ENCODE measurements at regions not wholly inside any gene's neighbourhood (a gene's known extent, or its start where the extent isn't known, plus 50 kb on each side); places are given as distances from the start of the nearest gene placed in this dataset.
"Not testable (repeated sequence)": the region's sequence is repeated elsewhere in the genome, so short reads cannot be mapped to it uniquely, and the experiment has no call there.

DNA sequence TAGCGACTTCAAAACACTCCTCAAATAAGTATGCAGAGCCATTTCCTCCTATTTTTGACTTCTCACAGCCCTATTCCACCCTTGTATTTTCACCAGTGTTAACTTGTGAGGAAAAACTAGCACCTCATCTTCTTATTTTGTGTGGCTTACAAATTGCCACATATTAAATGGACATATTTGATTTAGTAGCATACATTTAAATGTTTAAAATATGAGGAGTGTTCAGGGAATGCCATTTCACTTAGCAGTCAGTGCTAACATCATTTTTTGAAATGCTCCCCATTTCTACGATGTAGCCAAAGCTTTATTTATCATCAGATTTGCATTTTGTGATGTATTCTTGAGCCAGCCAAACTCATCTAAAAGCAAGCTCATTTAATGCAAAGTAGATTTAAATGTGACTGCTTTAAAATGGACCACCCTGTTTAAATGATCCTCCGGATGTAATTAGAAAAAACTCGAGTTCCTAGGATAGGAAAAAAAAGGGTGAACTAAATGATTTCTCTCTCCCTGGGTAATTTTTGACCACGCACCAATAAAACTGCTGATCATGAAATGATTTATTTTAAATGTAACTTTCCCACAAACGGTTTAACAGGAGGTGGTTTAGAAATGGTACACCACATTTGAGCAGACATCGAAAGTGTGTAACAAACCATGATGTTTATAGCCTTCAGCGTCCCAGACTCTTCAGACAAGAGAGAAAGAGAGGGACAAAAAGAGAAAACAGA, 172.6 kb downstream of the CD83 start:
- DNase-seq = no peak

DNA sequence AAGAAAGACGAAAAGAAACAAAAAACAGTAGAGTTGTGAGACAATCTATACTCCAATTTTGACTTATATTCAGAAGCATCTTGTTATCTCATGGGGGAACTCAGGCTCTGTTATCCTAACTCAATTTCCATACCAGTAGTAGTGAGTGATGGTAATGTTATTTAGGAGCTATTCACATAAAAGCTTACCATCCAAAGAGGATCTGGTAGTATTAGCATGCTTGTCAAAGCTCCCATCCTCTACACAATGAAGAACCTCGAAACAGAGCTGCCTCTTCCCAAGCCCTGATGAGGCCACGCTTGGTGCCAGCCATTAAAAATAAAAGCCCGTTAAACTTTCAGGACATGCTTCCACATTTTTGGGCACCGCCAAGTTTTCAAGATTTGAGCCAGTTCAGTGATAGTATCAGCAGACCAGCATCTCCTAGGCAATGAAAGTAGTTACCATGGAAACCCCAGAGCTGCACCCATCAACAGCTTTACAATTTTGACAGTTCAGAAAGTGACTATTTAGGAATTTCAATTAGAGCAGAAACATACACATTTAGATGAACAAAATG, 173.3 kb downstream of the CD83 start:
- peak in 8 of 58 donors; percentile 2 to 34 (median 12) for DNase-seq

DNA sequence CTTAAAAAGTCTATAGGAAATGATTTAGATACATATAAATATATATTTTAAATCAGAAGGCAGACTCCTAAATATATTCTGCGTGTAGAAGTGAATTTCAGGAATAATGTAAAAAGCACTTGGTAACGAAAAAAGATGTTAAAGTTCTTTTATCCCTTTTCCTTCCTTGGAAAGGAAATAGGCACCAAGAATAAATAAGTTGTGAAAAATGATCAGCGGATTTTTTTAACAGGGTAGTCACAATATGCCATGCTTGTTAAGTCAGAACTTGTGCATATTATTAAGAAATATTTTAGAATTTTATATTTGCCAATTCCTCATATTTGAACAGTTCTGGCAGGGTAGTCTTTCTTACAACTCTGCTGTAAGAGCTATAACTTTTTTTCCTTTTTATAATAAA, 173.8 kb downstream of the CD83 start:
- DNase-seq = no peak

DNA sequence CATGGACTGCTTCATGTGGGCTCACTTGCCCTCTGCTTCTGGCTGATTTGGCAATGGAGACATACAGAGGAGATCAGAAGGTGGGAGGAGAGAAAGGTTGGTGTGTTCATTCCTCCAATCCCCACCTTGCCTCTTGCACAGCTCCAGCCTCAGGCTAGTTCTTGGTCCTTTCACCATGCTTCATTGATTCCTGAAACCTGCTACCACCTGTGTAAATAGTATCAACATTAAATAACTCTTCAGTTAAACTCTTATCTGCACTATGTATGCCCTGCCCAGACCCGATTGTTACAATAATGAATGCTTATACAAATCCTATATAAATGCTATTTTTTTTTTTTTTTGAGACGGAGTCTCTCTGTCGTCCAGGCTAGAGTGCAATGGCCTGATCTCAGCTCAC, 174.5 kb downstream of the CD83 start:
- DNase-seq = no peak

DNA sequence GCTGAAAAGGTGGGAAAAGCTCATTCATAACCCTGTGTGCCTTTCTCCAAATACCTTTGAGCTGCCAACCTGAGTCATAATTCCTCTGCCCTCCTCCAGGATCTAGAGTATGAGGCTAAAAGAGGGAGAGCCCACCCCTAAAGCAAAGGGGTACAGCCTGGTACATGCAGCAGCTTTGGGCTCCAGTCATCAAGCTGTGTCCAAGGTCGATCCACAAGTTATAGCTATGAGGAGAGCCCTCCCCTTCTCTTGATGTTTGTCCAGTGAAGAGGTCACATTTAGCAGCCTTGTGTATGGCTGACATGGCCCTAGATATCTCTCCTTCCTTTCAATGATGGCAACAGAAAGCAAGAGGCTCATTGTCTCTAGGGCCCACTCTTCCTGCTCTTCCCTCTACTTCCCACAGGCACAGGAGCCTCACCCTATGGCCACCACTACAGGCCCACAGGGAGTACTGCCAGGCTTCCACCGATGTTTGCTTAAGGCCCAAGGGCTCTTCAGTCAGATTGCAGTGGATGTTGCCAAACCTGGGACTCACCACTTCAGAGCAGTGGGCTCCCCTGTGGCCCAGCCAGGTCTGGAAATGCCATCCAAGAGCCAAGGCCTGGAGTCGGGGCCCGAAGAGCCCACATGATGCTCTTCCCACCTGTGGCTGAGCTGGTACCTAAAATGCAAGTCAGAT, 176.8 kb downstream of the CD83 start:
- DNase-seq = no peak

DNA sequence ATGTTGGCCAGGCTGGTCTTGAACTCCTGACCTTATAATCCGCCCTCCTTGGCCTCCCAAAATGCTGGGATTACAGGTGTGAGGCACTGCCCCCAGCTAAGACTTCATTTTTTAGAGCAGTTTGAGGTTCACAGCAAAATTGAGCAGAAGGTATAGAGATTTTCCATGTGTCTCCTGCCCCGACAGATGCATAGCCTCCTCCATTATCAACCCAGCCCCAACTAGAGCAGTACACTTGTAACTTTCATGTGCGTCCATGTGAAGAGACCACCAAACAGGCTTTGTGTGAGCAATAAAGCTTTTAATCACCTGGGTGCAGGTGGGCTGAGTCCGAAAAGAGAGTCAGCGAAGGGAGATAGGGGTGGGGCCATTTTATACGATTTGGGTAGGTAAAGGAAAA, 179.1 kb downstream of the CD83 start:
- DNase-seq = not testable (repeated sequence)

DNA sequence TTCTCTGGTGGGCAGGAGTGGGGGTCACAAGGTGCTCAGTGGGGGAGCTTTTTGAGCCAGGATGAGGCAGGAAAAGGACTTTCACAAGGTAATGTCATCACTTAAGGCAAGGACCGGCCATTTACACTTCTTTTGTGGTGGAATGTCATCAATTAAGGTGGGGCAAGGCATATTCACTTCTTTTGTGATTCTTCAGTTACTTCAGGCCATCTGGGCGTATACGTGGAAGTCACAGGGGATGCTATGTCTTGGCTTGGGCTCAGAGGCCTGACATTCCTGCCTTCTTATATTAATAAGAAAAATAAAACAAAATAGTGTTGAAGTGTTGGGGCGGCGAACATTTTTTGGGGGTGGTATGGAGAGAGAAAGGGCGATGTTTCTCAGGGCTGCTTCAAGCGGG, 179.5 kb downstream of the CD83 start:
- DNase-seq = not testable (repeated sequence)

DNA sequence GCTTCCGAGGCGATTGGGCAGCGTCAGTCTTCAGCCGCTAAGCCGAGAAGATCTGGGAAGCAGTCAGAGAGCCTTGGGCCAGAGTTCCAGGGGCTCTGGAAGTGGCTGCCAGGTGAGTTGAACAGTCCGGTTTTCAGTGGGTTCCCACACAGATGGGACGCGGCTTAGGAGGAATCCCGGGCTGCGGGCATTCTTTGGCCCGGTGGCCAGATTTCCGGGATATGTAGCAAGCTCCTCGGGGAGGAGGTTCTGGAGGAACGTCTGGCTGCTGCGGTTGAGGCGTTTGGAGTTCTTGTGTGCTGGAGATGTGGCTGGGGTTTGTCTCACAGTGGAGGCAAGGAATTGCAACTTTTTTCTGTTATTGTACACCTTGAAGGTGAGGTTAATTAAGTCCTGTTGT, 182.6 kb downstream of the CD83 start:
- not testable (repeated sequence) for DNase-seq

DNA sequence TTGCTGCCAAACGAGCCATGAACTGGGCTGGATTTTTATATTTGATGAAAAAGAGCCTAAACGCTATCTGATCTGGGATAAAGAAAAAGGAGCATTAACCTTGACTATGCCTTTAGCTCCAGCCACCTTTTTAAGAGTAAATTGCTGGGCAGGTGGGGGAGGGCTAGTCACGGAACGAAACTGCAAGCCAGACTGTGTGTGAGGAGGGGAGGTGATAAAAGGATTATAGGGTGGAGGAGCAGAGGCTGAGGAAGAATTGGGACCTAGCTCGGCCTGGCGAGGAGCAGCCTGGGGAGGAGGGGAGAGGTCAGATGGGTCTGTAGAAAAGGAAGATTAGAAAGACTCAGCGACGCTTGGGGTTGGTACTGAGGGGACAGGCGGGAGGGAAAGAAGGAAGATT, 183.1 kb downstream of the CD83 start:
- DNase-seq = not testable (repeated sequence)

DNA sequence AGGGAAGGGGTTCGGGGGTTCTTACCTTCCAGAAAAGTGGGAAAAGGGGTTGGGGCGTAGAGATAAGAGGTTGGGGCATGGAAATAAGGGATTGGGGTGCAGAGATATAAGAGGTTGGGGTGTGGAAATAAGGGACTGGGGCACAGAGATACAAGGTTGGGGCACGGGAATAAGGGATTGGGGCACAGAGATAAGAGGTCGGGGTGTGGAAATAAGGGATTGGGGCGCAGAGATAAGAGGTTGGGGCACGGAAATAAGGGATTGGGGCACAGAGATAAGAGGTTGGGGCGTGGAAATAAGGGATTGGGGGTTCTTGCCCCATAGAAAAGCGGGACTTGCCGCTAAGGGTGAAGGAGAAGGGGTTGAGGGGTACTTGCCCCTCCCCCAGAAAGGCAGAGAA, 183.9 kb downstream of the CD83 start:
- DNase-seq = not testable (repeated sequence)

DNA sequence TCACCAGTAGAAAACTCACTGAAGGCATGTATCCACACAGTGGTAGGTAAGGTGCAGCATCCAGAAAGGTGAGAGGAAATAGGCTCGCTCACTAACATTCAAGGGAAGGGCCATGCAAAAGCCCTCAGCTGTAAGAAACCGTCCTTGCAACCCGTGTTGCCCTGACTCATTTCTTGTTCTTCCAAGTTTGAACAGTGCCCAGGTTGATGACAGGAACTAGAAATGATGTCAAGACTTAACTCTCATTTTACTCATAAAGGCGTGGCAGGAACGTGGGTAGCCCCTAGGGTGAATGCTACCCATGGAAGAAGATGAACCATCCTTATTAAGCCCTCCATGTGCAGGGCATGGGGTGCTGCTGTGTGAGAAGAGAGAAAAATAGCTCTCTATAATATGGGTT, 187.6 kb downstream of the CD83 start:
- DNase-seq = no peak

DNA sequence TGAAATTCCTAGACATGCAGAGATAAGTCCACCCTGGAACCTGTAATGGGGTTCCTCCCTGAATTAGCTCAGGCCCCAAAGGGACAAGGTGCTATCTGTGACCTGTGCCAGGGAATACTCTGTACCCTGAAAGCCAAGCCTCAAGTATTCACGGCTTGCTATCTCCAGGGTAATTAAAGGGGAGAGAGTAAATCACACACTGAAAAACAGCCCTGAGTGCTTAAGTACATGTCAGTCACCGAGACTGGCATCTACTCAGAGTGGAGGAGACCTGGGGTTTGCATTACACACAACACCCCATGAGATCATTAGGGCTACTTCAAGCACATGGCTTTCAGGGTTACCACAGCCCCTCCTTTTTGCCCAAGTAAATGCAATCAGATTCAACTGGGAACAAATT, 188.1 kb downstream of the CD83 start:
- DNase-seq = no peak

DNA sequence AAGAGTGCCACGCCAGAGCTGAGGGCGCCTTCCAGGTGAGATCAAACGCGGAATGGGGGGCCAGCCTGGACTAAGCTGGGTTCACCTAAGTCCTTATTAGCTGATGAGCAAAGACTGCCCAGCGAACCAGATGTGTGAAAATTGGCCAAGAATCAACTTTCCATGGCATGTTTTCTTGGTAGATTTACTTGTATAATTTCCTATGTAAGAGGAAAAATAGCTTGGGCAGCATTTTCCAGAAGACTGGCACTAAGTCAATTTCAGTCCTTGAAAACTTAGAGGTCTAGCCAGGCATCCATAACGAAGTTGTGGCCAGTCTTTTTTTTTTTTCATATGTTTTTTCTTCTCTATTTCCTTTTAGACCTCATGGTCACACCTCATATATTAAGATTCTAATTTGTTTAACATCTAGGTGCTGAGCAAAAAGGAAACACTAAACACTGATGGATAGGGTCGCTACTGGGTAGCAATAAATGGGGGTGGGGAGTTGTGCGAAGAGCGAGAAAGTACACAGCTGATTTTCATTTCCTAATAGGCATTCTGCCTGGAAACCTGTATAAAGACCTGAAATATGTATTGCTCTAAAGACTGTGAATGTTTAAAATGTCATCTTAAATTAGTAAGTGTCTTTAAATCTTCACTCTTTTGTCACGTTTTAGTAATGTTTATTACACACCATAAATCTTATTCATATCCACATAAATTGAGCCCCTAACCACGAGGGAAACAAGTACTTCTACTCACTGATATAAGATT, 188.8 kb downstream of the CD83 start:
- DNase-seq = no peak

DNA sequence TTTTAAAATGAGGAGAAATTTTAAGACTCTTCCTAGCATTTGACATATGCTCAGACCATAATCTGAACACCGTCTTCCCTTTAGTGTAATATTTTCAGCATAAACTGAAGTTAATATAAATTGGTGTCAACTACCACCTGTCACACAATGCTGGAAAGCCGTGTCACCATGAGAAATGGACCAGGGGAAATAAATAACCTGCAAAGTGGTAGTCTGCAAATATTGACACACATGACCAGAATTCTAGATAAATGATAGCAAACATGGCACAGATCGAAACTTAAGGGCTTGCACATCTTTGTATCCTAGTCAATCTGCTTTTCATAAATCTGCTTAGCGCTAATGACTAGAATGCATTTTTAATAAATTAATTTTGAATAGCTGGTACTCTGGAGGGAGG, 191.9 kb downstream of the CD83 start:
- no peak for DNase-seq

DNA sequence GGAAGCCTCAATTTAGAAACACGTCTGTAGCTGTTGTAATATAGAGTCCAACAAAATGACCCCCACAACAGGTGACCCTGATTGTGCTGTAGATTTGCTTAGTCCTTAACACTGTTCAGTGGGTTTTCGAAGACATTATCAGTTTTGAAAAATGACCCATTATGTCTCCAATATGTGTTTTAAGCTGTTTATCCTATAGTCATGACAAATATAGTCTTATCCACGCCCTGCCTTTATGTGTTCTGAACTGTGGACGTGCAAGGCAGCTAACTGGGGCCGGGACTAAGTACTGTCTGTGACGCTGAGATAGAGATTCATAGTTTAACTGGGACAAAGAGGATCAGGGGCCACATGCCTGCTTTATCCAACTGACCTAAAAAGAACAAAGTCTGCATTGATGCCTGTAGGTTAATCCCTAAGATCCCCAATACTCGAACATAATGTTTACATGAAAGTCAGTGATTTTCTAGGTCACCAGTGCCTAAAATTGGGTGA, 192.4 kb downstream of the CD83 start:
- no peak for DNase-seq

DNA sequence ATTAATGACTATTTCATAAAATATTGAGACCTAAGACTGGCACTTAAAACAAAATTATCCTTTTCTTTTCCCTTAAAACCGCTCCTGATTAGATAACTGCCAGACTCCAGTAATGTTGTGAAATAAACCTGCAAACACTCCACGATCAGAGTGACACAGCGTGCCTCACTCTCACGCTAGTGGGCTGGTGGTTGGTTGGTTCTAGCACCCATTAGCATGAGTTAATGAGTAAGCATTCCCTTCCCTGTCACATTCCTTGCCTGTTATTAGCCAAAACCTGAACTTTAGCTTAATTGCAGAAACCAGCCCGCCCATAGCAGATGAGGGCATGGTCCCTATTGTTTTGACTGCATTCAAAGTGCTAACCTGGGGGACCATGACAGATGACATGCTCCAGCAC, 193.4 kb downstream of the CD83 start:
- DNase-seq = no peak

DNA sequence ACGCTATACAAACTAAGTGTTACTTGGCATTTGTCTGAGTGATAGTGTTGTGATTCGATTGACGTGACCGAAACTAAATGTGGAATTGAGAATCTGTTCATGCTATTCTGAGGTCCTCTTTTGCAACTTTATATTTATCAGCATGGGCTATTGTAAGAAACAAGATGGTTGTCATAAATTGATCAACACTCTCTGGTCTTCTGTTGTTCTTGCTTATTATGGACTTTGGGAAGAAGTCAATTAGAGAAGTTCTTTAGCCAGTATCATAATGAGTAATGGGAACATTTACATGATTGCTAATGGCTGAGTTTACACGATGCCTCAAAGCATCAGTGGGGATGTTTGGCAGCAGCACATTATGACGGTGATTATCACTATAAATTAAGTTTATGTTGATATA, 195.0 kb downstream of the CD83 start:
- DNase-seq = no peak

DNA sequence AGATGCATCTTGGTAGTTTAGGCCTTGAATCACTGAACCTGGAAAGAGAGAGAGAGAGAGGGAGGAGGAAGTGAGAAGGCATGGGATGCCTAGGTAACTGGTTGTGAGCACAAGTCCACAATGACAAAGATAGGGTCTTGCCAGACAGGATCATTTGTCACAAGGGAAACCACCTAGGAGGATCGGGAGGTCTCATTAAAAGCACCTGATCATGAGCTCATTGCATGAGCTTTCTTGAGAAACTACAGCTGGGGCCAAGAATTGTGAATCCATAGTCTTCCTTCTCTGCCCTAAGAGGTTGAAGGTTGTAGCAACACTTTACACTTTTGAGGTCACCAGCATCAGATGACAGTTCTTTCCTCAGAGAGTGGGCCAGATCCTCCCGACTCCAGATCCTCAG, 195.7 kb downstream of the CD83 start:
- DNase-seq = no peak

DNA sequence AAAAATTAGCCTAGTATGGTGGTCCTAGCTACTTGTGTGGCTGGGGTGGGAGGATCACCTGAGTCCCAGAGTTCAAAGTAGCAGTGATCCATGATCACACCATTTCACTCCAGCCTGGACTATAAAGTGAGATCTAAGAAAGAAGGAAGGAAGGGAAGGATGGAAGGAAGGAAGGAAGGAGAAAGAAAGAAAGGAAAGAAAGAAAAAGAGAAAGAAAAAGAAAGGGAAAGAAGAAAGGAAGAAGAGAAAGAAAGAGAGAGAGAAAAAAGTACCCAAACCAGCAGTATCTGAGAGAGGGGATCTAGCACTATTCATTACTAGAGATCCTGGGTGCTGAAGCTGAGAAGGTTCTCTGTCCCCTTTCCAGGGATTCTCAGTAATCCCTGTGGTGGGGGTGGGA, 197.8 kb downstream of the CD83 start:
- no peak for DNase-seq

DNA sequence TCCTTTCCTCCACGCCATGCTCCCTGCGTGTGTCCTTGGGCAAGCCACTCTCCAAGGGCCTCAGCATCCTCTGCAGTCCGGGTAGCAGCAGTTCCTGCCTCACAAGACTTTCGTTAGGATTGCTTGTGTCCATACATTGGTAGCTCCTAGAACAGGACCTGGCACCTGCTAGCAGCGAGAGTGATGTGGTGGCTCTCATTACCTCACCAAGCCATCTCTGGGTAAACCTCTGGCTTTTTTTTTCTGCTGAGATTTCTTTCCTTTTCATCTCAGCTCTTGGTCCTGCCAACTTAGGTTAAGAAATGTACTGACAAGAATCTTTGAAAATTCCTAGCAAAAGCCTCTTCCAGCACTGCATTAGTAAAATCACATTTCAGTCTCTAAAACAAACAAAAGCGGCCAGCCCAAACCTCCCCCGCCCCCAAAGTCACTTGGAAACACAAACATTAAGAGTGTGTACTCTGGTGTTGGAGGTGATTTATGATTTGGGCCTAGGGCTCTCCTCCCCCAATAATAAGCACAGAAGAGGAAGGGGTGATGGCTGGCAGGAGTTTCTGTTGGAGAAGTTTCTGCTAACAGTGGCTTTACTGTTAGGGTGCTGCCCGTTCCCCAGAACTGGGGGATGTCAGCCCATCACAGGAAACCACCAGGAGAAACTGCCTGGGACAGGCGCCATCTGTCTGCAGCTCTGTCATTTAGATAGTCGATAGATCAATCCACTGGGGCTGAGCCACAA, 199.2 kb downstream of the CD83 start:
- DNase-seq = no peak

DNA sequence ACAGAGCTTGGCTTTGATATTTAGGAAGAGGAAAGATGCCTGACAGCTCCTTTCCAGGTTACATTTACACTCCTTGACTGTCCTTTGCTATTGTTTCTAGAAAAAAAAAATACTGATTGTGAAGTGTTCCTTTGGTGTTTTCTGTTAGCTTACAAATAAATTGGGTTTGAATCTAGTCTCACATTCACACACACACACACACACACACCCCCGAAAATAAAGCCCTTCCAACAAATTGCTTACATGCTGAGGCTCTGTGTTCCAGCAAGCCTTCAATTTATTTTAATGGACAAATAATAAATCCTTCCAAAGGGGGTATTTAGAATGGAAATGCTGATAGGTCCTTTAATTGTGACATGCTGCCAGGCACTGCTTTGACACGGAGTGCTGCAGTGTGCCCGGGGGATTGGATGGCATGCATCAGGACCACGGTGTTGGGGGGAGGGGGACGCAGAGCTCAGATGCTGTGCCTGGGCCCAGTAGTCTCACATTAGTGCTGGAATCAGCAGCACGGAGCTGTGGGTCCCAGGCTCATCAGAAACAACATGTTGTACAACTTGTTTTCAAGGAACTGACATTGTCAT, 199.9 kb downstream of the CD83 start:
- DNase-seq = peak in 6 of 58 donors; percentile 2 to 8 (median 6)
